ENCODE measurements at regions not wholly inside any gene's neighbourhood (a gene's known extent, or its start where the extent isn't known, plus 50 kb on each side); places are given as distances from the start of the nearest gene placed in this dataset.

DNA sequence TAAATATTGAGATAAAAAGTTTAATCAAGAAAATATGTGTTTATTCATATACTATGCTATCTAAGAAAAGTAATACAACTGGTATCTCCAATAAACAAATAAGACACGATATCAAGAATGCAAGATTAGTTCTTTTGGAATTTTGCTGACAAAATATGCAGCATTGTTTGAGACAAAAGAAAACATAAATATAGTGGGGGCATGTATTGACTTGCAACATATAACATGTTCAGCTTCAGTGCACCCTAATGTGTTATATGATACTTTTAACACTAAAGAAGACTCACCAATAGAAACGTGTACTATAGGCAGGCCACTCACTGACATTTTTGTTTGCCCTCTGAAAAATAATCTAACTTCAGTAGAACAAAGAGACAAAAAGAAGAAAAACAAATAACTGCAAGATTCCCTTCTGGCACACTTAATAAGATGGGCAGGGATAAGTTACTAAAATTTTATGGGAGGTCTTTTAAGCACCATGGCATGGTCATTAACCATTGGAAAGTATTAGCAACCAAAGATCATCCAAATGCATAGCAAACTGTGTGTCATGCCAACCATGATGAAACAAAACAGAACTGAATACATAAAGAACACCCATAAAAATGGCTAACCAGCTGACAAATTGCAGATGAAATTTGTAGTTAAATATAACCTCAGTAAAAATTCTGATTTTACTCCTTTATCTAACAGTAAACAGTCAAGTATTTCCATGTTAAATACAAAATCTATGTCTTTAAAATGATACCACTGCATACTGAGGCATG is 447.9 kb upstream of the FAM241A start:
- Histone ChIP-seq H3K36me3 (ENCODE audit: insufficient read depth, low read length) (no peaks in the 10 kb centered on the region), H3K27ac (ENCODE audit: low read depth, low read length) (no peak overlapping the region), H3K27me3 (ENCODE audit: insufficient read depth, low read length) (peaks cover 42% of the 10 kb centered on the region), H2AFZ (ENCODE audit: low read length, unreplicated experiment) (no peak overlapping the region), H3K79me2 (ENCODE audit: control insufficient read depth, insufficient read depth, low read length, unreplicated experiment) (no peaks in the 10 kb centered on the region), H3K4me3 (ENCODE audit: low read depth, low read length) (no peak overlapping the region), H3K4me1 (ENCODE audit: control insufficient read depth, insufficient read depth, low read length, unreplicated experiment) (no peaks in the 10 kb centered on the region)

DNA sequence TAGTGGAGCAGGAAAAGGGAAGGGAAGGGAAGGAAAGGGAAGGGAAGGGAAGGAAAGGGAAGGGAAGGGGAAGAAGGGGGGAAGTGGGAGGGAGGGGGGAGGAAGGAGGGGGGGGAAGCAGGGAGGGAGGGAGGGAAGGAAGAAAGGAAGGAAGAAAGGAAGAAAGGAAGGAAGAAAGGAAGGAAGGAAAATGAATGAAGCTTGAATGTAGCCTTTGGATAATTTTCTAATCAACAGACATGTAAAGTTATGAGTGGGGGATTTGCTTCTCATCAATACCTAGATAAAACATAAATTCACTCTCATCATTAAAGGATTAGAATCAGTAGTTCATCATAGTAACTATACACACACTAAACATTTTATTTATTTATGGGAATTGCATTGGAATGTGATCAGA is 446.9 kb upstream of the FAM241A start:
- Histone ChIP-seq H3K4me1 (ENCODE audit: control insufficient read depth, insufficient read depth, low read length, unreplicated experiment) (no peaks in the 10 kb centered on the region), H3K4me3 (ENCODE audit: low read depth, low read length) (no peak overlapping the region), H3K79me2 (ENCODE audit: control insufficient read depth, insufficient read depth, low read length, unreplicated experiment) (no peaks in the 10 kb centered on the region), H3K27ac (ENCODE audit: low read depth, low read length) (no peak overlapping the region), H2AFZ (ENCODE audit: low read length, unreplicated experiment) (no peak overlapping the region), H3K27me3 (ENCODE audit: insufficient read depth, low read length) (peaks cover 36% of the 10 kb centered on the region), H3K36me3 (ENCODE audit: insufficient read depth, low read length) (no peaks in the 10 kb centered on the region)

GRCh38 chr4:111699165-111699564 is 446.1 kb upstream of the FAM241A start:
- H3K36me3 ChIP-seq (ENCODE audit: insufficient read depth, low read length), result no peaks in the 10 kb centered on the region
- H3K4me1 ChIP-seq (ENCODE audit: control insufficient read depth, insufficient read depth, low read length, unreplicated experiment), result no peaks in the 10 kb centered on the region
- H3K79me2 ChIP-seq (ENCODE audit: control insufficient read depth, insufficient read depth, low read length, unreplicated experiment), result no peaks in the 10 kb centered on the region
- H3K27me3 ChIP-seq (ENCODE audit: insufficient read depth, low read length), result peaks cover 33% of the 10 kb centered on the region
- no peak overlapping the region for H3K4me3 ChIP-seq (ENCODE audit: low read depth, low read length)
- no peak overlapping the region for H3K27ac ChIP-seq (ENCODE audit: low read depth, low read length)
- no peak overlapping the region for H2AFZ ChIP-seq (ENCODE audit: low read length, unreplicated experiment)

DNA sequence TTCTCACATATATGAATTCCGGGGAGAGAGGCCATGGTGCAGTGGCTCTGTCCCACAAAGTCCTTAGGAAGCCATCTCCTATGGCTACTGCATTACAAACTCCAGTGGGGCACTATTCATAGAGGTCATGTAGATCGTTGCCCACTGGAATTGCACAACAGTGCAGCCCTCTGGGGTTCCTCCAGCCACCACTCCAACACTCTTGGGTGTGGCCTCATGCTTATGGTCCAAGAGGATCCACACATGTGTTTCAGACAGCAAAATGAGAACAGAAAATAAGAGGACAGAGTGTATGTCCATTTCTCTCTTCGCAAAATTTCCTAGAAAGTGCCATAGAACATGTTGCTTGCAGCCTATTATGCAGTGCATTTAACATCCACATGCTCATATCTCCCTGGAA is 444.2 kb upstream of the FAM241A start:
- no peaks in the 10 kb centered on the region for H3K4me1 ChIP-seq (ENCODE audit: control insufficient read depth, insufficient read depth, low read length, unreplicated experiment)
- H3K4me3 ChIP-seq (ENCODE audit: low read depth, low read length), result no peak overlapping the region
- H3K36me3 ChIP-seq (ENCODE audit: insufficient read depth, low read length), result no peaks in the 10 kb centered on the region
- no peak overlapping the region for H2AFZ ChIP-seq (ENCODE audit: low read length, unreplicated experiment)
- no peaks in the 10 kb centered on the region for H3K79me2 ChIP-seq (ENCODE audit: control insufficient read depth, insufficient read depth, low read length, unreplicated experiment)
- H3K27me3 ChIP-seq (ENCODE audit: insufficient read depth, low read length), result peaks cover 30% of the 10 kb centered on the region
- H3K27ac ChIP-seq (ENCODE audit: low read depth, low read length), result no peak overlapping the region

- no peak overlapping the region for H3K27ac ChIP-seq (ENCODE audit: low read depth, low read length)
- H3K4me1 ChIP-seq (ENCODE audit: control insufficient read depth, insufficient read depth, low read length, unreplicated experiment), result no peaks in the 10 kb centered on the region
- H3K79me2 ChIP-seq (ENCODE audit: control insufficient read depth, insufficient read depth, low read length, unreplicated experiment), result no peaks in the 10 kb centered on the region
- peaks cover 24% of the 10 kb centered on the region for H3K27me3 ChIP-seq (ENCODE audit: insufficient read depth, low read length)
- H3K36me3 ChIP-seq (ENCODE audit: insufficient read depth, low read length), result no peaks in the 10 kb centered on the region
- H2AFZ ChIP-seq (ENCODE audit: low read length, unreplicated experiment), result no peak overlapping the region
- no peak overlapping the region for H3K4me3 ChIP-seq (ENCODE audit: low read depth, low read length)
Measured at GRCh38 chr4:111707491-111707890, 437.8 kb upstream of the FAM241A start.

- H3K79me2 ChIP-seq (ENCODE audit: control insufficient read depth, insufficient read depth, low read length, unreplicated experiment), result no peaks in the 10 kb centered on the region
- no peak overlapping the region for H2AFZ ChIP-seq (ENCODE audit: low read length, unreplicated experiment)
Measured at GRCh38 chr4:111712093-111712677, 433.1 kb upstream of the FAM241A start.

GRCh38 chr4:111713276-111713675 is 432.0 kb upstream of the FAM241A start:
- Histone ChIP-seq H3K4me1 (ENCODE audit: control insufficient read depth, insufficient read depth, low read length, unreplicated experiment) (no peaks in the 10 kb centered on the region), H3K36me3 (ENCODE audit: insufficient read depth, low read length) (no peaks in the 10 kb centered on the region), H3K79me2 (ENCODE audit: control insufficient read depth, insufficient read depth, low read length, unreplicated experiment) (no peaks in the 10 kb centered on the region), H3K4me3 (ENCODE audit: low read depth, low read length) (no peak overlapping the region), H3K27me3 (ENCODE audit: insufficient read depth, low read length) (peaks cover 22% of the 10 kb centered on the region), H3K27ac (ENCODE audit: low read depth, low read length) (no peak overlapping the region), H2AFZ (ENCODE audit: low read length, unreplicated experiment) (no peak overlapping the region)

More at GRCh38 chr4:111712093-111712677, 433.1 kb upstream of the FAM241A start:
- Histone ChIP-seq H3K4me3 (ENCODE audit: low read depth, low read length) (no peak overlapping the region), H3K4me1 (ENCODE audit: control insufficient read depth, insufficient read depth, low read length, unreplicated experiment) (no peaks in the 10 kb centered on the region), H3K36me3 (ENCODE audit: insufficient read depth, low read length) (no peaks in the 10 kb centered on the region), H3K27ac (ENCODE audit: low read depth, low read length) (no peak overlapping the region), H3K27me3 (ENCODE audit: insufficient read depth, low read length) (peaks cover 22% of the 10 kb centered on the region)

DNA sequence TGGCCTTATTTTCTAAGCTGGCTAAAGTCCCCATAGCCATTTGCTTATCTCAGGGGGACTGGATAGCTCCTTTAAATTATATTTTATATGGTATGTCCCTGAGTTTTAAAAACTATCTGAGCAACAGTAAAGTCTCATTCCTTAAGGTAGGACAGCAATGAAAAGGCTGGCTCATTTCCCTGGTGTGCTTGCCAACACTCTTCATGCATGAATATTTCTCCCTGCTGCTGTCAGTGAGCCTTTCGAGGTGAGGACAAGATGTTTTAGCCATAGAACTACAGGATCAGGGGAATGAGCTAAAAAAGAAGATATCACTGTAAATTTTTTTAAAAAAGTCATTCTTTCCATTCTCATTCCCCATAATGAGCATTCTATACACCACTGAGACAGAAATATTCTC is 427.3 kb upstream of the FAM241A start:
- Histone ChIP-seq H3K27ac (ENCODE audit: low read depth, low read length) (no peak overlapping the region), H3K4me1 (ENCODE audit: control insufficient read depth, insufficient read depth, low read length, unreplicated experiment) (no peaks in the 10 kb centered on the region), H3K27me3 (ENCODE audit: insufficient read depth, low read length) (peaks cover 19% of the 10 kb centered on the region), H3K36me3 (ENCODE audit: insufficient read depth, low read length) (no peaks in the 10 kb centered on the region), H2AFZ (ENCODE audit: low read length, unreplicated experiment) (no peak overlapping the region), H3K4me3 (ENCODE audit: low read depth, low read length) (no peak overlapping the region), H3K79me2 (ENCODE audit: control insufficient read depth, insufficient read depth, low read length, unreplicated experiment) (no peaks in the 10 kb centered on the region)

DNA sequence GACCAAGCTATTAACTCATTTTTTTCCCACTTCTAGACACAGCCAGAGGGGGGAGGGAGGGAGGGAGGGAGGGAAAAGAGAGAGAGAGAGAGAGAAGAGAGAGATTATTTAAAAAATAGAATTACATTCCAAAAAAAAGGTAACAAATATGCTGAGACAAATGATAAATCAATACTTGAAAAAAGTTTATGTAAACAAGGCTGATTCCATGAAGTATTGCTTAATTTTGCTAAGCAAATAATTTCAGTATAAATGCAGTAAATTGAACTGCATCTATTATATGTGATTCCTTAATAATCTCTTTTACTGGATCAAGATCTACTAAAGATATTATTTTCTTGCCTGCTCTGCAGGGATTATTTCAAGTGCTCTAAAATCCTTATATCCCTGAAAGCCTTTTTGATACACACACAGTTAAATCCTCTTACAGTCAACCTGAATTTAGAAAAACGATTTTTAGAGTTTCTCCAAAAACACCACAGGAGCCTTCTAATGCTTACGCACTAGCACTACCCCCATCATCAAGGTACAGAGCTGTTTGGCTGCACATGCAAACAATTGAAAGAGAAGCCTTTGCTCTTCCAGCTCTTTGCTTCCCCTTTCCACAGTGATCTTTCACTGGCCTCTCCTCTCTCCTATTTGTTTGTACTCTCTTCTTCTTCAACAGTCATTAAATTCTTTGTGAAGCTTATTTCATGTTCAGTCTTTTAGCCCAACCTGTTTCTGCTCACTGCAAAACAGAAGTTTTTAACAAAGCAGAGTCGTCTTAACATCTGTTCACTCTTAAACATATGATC is 426.3 kb upstream of the FAM241A start:
- no peak overlapping the region for H3K27ac ChIP-seq (ENCODE audit: low read depth, low read length)
- H3K27me3 ChIP-seq (ENCODE audit: insufficient read depth, low read length), result peaks cover 11% of the 10 kb centered on the region; the same call in 1 of the 2 replicates
- no peak overlapping the region for H3K4me3 ChIP-seq (ENCODE audit: low read depth, low read length)
- no peaks in the 10 kb centered on the region for H3K36me3 ChIP-seq (ENCODE audit: insufficient read depth, low read length)
- H3K79me2 ChIP-seq (ENCODE audit: control insufficient read depth, insufficient read depth, low read length, unreplicated experiment), result no peaks in the 10 kb centered on the region
- H3K4me1 ChIP-seq (ENCODE audit: control insufficient read depth, insufficient read depth, low read length, unreplicated experiment), result no peaks in the 10 kb centered on the region
- H2AFZ ChIP-seq (ENCODE audit: low read length, unreplicated experiment), result no peak overlapping the region

DNA sequence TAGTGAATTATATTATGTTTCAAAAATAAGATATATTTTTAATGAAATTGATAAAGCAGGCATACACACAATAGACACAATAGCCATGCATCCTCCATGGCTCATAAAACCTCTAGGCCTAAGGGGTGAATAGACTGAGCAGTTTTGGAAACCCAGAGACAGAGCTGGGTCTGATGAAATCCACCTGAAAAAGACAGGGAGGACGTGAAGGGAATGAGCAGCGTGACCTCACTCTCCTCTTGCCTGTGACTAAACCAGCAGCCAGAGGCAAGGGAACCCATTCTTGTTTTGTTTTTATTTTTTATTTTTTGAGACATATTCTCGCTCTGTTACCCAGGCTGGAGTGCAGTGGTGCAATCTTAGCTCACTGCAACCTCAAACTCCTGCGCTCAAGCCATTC is 424.4 kb upstream of the FAM241A start:
- H2AFZ ChIP-seq (ENCODE audit: low read length, unreplicated experiment), result no peak overlapping the region
- H3K4me3 ChIP-seq (ENCODE audit: low read depth, low read length), result no peak overlapping the region
- H3K36me3 ChIP-seq (ENCODE audit: insufficient read depth, low read length), result no peaks in the 10 kb centered on the region
- H3K27ac ChIP-seq (ENCODE audit: low read depth, low read length), result no peak overlapping the region
- H3K27me3 ChIP-seq (ENCODE audit: insufficient read depth, low read length), result peaks cover 11% of the 10 kb centered on the region; the same call in 1 of the 2 replicates
- H3K79me2 ChIP-seq (ENCODE audit: control insufficient read depth, insufficient read depth, low read length, unreplicated experiment), result no peaks in the 10 kb centered on the region
- no peaks in the 10 kb centered on the region for H3K4me1 ChIP-seq (ENCODE audit: control insufficient read depth, insufficient read depth, low read length, unreplicated experiment)
